GM12874 (cell line): ENCODE measurements at regions not wholly inside any gene's neighbourhood (a gene's known extent, or its start where the extent isn't known, plus 50 kb on each side); places are given as distances from the start of the nearest gene placed in this dataset.

ENCODE experiments used
- CTCF ChIP-seq: IDR thresholded peaks from 2 replicates; pipeline ENCODE4 v1.5.1; 2011; ENCODE audit warnings: low read depth, mild to moderate bottlenecking, control low read depth, low read length, moderate library complexity; ENCODE audit not compliant: insufficient read depth

GRCh38 chr21:27388825-27389224 lies 421.9 kb upstream of the ADAMTS5 start:
- no peak for TF ChIP-seq CTCF

GRCh38 chr21:27382404-27382803 lies 415.5 kb upstream of the ADAMTS5 start:
- TF ChIP-seq CTCF, result no peak

GRCh38 chr21:27380303-27380702 lies 413.4 kb upstream of the ADAMTS5 start:
- TF ChIP-seq CTCF, result no peak

GRCh38 chr21:27379354-27379753 lies 412.5 kb upstream of the ADAMTS5 start:
- TF ChIP-seq CTCF, result no peak

GRCh38 chr21:27372381-27372780 lies 405.5 kb upstream of the ADAMTS5 start:
- TF ChIP-seq CTCF, result no peak

- TF ChIP-seq CTCF, result no peak
These were observed 405.1 kb upstream of the ADAMTS5 start for GRCh38 chr21:27371975-27372331.

GRCh38 chr21:27371115-27371974 lies 404.5 kb upstream of the ADAMTS5 start:
- no peak for TF ChIP-seq CTCF
